Stomach (tissue), 4 donors: ENCODE measurements at regions not wholly inside any gene's neighbourhood (a gene's known extent, or its start where the extent isn't known, plus 50 kb on each side); places are given as distances from the start of the nearest gene placed in this dataset.

ENCODE experiments used
- CTCF ChIP-seq, 7 experiments: fragments of 450-650 bp in 4 of 7; fragments of 200-600 bp in 3 of 7; sonication (generic) in 3 of 7; IDR thresholded peaks; one replicate each; pipeline ENCODE4 v1.5.1; 2016 to 2019; ENCODE audit warnings: antibody characterized with exemption in 7 of 7, control low read depth in 2 of 7, mild to moderate bottlenecking in 1 of 7
- POLR2A ChIP-seq, 4 donors: fragments of 450-650 bp; IDR thresholded peaks; one replicate each; pipeline ENCODE4 v1.6.1; 2016; ENCODE audit warnings: antibody characterized with exemption in 4 of 4, control low read depth in 2 of 4, mild to moderate bottlenecking in 1 of 4, moderate library complexity in 1 of 4

- TF ChIP-seq CTCF (IDR thresholded peaks at IDR 0.05) = no peak
- TF ChIP-seq POLR2A (IDR thresholded peaks at IDR 0.05) = no peak
Measured at GRCh38 chr11:16543642-16544041, 187.3 kb upstream of the SOX6 start.
